Colonic mucosa (tissue), 4 donors: ENCODE measurements at regions not wholly inside any gene's neighbourhood (a gene's known extent, or its start where the extent isn't known, plus 50 kb on each side); places are given as distances from the start of the nearest gene placed in this dataset.

Experiments used
- DNase-seq: peaks from one replicate; pipeline ENCODE4 v3.0.0-alpha.2; 2020
- H3K27ac ChIP-seq: fragments of 200-600 bp; one replicate; pipeline ENCODE4 v1.8.0; 2021
- H3K27me3 ChIP-seq: fragments of 200-600 bp; one replicate; pipeline ENCODE4 v1.8.0; 2021
- H3K36me3 ChIP-seq: fragments of 200-600 bp; one replicate; pipeline ENCODE4 v1.8.0; 2021
- H3K4me1 ChIP-seq: fragments of 200-600 bp; one replicate; pipeline ENCODE4 v1.8.0; 2021; ENCODE audit warnings: mild to moderate bottlenecking
- H3K4me3 ChIP-seq: fragments of 200-600 bp; one replicate; pipeline ENCODE4 v1.8.0; 2021
- H3K9ac ChIP-seq, 2 donors: one replicate each; pipeline ENCODE4 v1.7.0; 2013; ENCODE audit warnings: control low read depth in 2 of 2, low read depth in 2 of 2, low read length in 2 of 2
- H3K9me3 ChIP-seq: fragments of 200-600 bp; one replicate; pipeline ENCODE4 v1.8.0; 2021
- CTCF ChIP-seq: fragments of 200-600 bp; IDR thresholded peaks from one replicate; pipeline ENCODE4 v1.8.0; 2022; ENCODE audit warnings: antibody characterized with exemption, mild to moderate bottlenecking
- intact Hi-C: fragments of 100-400 bp; cut with DNase I; formaldehyde crosslinking; loops from one replicate; pipeline ENCODE4 v1.14.1; 2022
- donor health status: healthy.
- donor health status: DM: no; HTN: no; CAD: no.
- donor health status: DM: no; HTN: no; CAD: no.

- Histone ChIP-seq H3K4me1 (no peaks in the 10 kb centered on the region), H3K27ac (no peak overlapping the region), H3K9ac (no peak overlapping the region), H3K9me3 (no peaks in the 10 kb centered on the region), H3K36me3 (no peaks in the 10 kb centered on the region), H3K4me3 (no peak overlapping the region), H3K27me3 (no peaks in the 10 kb centered on the region)
- intact Hi-C loops: no loop called here
- DNase-seq: no peak
- no peak for TF ChIP-seq CTCF
Observed at GRCh38 chr12:24553259-24553658, 395.6 kb downstream of the BCAT1 start.

- Histone ChIP-seq H3K9me3 (no peaks in the 10 kb centered on the region), H3K27me3 (no peaks in the 10 kb centered on the region), H3K27ac (no peak overlapping the region), H3K36me3 (no peaks in the 10 kb centered on the region), H3K4me3 (no peak overlapping the region), H3K9ac (no peak overlapping the region), H3K4me1 (no peaks in the 10 kb centered on the region)
- no peak for TF ChIP-seq CTCF
- DNase-seq: no peak
- intact Hi-C loops: no loop called here
Observed at GRCh38 chr12:24551163-24551786, 397.6 kb downstream of the BCAT1 start.

DNA sequence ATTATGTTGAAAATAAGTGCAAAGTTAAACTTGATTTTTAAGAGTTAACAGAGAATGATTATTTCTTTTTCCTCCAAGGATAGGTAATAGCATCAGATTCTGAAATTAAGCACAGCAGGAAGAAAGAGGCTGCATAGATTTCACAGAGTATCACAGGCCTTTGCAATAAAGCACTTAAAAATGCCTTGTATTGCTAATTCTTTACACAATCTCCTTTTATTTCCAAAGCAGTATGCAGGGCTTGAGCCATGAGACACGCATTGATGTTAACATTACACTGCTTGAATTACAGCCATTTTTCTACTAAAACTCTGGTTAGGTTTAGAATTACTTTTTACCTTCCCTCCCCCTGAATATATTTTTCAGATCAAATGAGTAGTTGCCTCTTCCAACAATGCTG is 398.3 kb downstream of the BCAT1 start:
- no peaks in the 10 kb centered on the region for H3K9me3 ChIP-seq
- intact Hi-C loops: no loop called here
- no peaks in the 10 kb centered on the region for H3K36me3 ChIP-seq
- no peaks in the 10 kb centered on the region for H3K4me1 ChIP-seq
- no peak overlapping the region for H3K9ac ChIP-seq
- no peak for TF ChIP-seq CTCF
- H3K27ac ChIP-seq: no peak overlapping the region
- no peak for DNase-seq
- H3K4me3 ChIP-seq: no peak overlapping the region
- H3K27me3 ChIP-seq: no peaks in the 10 kb centered on the region

- no peak for TF ChIP-seq CTCF
- Histone ChIP-seq H3K27me3 (no peaks in the 10 kb centered on the region), H3K4me3 (no peak overlapping the region), H3K27ac (no peak overlapping the region), H3K36me3 (no peaks in the 10 kb centered on the region), H3K9ac (no peak overlapping the region), H3K9me3 (no peaks in the 10 kb centered on the region), H3K4me1 (no peaks in the 10 kb centered on the region)
- intact Hi-C loops: no loop called here
- DNase-seq: no peak
Observed at GRCh38 chr12:24546661-24547060, 402.2 kb downstream of the BCAT1 start.

DNA sequence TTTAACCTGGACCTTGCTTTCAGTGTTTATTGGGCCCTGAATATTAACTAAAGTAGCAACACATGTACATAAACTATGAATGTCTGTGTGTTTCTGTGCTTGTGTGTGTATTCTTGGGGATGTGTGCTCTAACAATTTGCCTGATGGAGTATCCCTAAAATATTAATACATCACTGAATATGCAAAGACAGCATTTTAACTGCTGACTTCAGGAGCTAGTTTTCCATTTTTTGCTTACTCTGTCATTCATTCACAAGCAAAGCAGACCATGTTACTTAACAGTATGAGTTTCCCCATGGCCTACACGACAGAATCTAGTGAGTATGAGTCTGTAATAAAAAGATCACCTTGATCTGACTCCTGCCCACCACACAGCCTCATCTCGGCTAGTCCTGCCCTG is 402.8 kb downstream of the BCAT1 start:
- H3K27ac ChIP-seq: no peak overlapping the region
- TF ChIP-seq CTCF: no peak
- no peak overlapping the region for H3K9ac ChIP-seq
- H3K27me3 ChIP-seq: no peaks in the 10 kb centered on the region
- H3K4me3 ChIP-seq: no peak overlapping the region
- H3K36me3 ChIP-seq: no peaks in the 10 kb centered on the region
- no peaks in the 10 kb centered on the region for H3K4me1 ChIP-seq
- intact Hi-C loops: no loop called here
- DNase-seq: no peak
- H3K9me3 ChIP-seq: no peaks in the 10 kb centered on the region

- Histone ChIP-seq H3K36me3 (no peaks in the 10 kb centered on the region), H3K9ac (no peak overlapping the region), H3K27me3 (no peaks in the 10 kb centered on the region), H3K27ac (no peak overlapping the region), H3K4me3 (no peak overlapping the region), H3K9me3 (no peaks in the 10 kb centered on the region), H3K4me1 (no peaks in the 10 kb centered on the region)
- TF ChIP-seq CTCF: no peak
- DNase-seq: no peak
- intact Hi-C loops: no loop called here
Observed at GRCh38 chr12:24544368-24544767, 404.5 kb downstream of the BCAT1 start.
